ENCODE measurements at regions not wholly inside any gene's neighbourhood (a gene's known extent, or its start where the extent isn't known, plus 50 kb on each side); places are given as distances from the start of the nearest gene placed in this dataset.

GRCh38 chr14:61190341-61190740, 90.8 kb downstream of the TMEM30B start:
- no peak for DNase-seq

- peak; percentile 29 to 33 for DNase-seq
Observed at GRCh38 chr14:61188978-61189808, 91.9 kb downstream of the TMEM30B start.

GRCh38 chr14:61188196-61188595, 92.9 kb downstream of the TMEM30B start:
- DNase-seq = no peak

- DNase-seq = no peak
Observed at GRCh38 chr14:61187196-61187905, 93.8 kb downstream of the TMEM30B start.

GRCh38 chr14:61186341-61187195, 94.6 kb downstream of the TMEM30B start:
- no peak for DNase-seq

- no peak for DNase-seq
Observed at GRCh38 chr14:61185534-61185933, 95.6 kb downstream of the TMEM30B start.

- no peak for DNase-seq
Observed at GRCh38 chr14:61184112-61184511, 97.0 kb downstream of the TMEM30B start.

- DNase-seq = no peak
Observed at GRCh38 chr14:61183196-61183885, 97.8 kb downstream of the TMEM30B start.

GRCh38 chr14:61179796-61180398, 101.2 kb downstream of the TMEM30B start:
- DNase-seq = no peak

- DNase-seq = no peak
Observed at GRCh38 chr14:61179061-61179690, 102.0 kb downstream of the TMEM30B start.

- peak; percentile 34 to 53 for DNase-seq
Observed at GRCh38 chr14:61178226-61179060, 102.7 kb downstream of the TMEM30B start.

GRCh38 chr14:61177279-61178225, 103.6 kb downstream of the TMEM30B start:
- no peak for DNase-seq

- DNase-seq = no peak
Observed at GRCh38 chr14:61176686-61177085, 104.5 kb downstream of the TMEM30B start.

GRCh38 chr14:61174987-61175386, 106.2 kb downstream of the TMEM30B start:
- no peak for DNase-seq

GRCh38 chr14:61174441-61174891, 106.7 kb downstream of the TMEM30B start:
- DNase-seq = no peak

- DNase-seq = no peak
Observed at GRCh38 chr14:61171727-61172126, 109.4 kb downstream of the TMEM30B start.

- DNase-seq = no peak
Observed at GRCh38 chr14:61168141-61168540, 113.0 kb downstream of the TMEM30B start.

- no peak for DNase-seq
Observed at GRCh38 chr14:61167642-61168041, 113.5 kb downstream of the TMEM30B start.

- DNase-seq = no peak
Observed at GRCh38 chr14:61160798-61161197, 120.3 kb downstream of the TMEM30B start.

Data from stimulated activated CD4-positive, alpha-beta T cell treated with anti-CD3 and anti-CD28 coated beads, Interleukin-2, amount 100 ng/mL, for 48 hours (primary cell).